K562 (cell line): ENCODE measurements at regions not wholly inside any gene's neighbourhood (a gene's known extent, or its start where the extent isn't known, plus 50 kb on each side); places are given as distances from the start of the nearest gene placed in this dataset.

Experiments used
- ATAC-seq: fragments of 200-7000 bp; cut with Tn5 transposase; 3 replicates; pipeline ENCODE4 v1.9.1; 2020; ENCODE audit warnings: moderate library complexity
- BruUV-seq: library from RNA; stranded (reverse); fragments of 400-500 nt; replicated peaks from 2 replicates; lab custom pipeline; 2021; lab: Mats Ljungman, UMichigan
- CTCF ChIA-PET: fragments of 300-600 bp; formaldehyde crosslinking; extraction: SDS; loops from one replicate; lab custom pipeline; 2021; ENCODE audit warnings: low intra/inter-chr PET ratio; lab: Yijun Ruan, JAX
- POLR2A ChIA-PET: fragments of 300-600, 350-650 bp; sonication (Branson Sonifier 250); formaldehyde crosslinking; extraction: SDS; loops from one replicate; lab custom pipeline; 2021; ENCODE audit warnings: antibody characterized with exemption, inconsistent platforms; lab: Yijun Ruan, JAX
- DNase-seq, 4 experiments: peaks; one replicate each; pipeline versions ENCODE4 v3.0.0 to v3.0.0-alpha.2; 2011 to 2018; ENCODE audit warnings: low spot score in 3 of 4, mixed read lengths in 3 of 4; ENCODE audit errors: extremely low read depth in 1 of 4
- FAIRE-seq: peaks from 2 replicates; lab custom pipeline; 2011; peaks lifted over from hg19 to GRCh38; lab: Jason Lieb, UNC
- H2AFZ ChIP-seq: 2 replicates; pipeline ENCODE4 v1.6.0; 2011; ENCODE audit warnings: low read depth, low read length, control low read depth, inconsistent platforms
- H3K27ac ChIP-seq: fragments of 200-600 bp; 3 replicates; pipeline ENCODE4 v1.8.0; 2011; ENCODE audit warnings: low read depth, mild to moderate bottlenecking, control low read depth, inconsistent platforms, low read length, moderate library complexity, mixed read lengths; ENCODE audit errors: extremely low read depth
- H3K27me3 ChIP-seq, 2 experiments: fragments of 300-600 bp in 1 of 2; 2 replicates in 1 of 2; 3 replicates in 1 of 2; pipeline versions ENCODE4 v1.6.0 to v1.8.0; 2011; ENCODE audit warnings: inconsistent platforms in 2 of 2, low read length in 2 of 2, mild to moderate bottlenecking in 1 of 2, mixed read lengths in 1 of 2, moderate library complexity in 1 of 2; ENCODE audit not compliant: control insufficient read depth in 2 of 2, insufficient read depth in 2 of 2
- H3K36me3 ChIP-seq: fragments of 300-600 bp; 3 replicates; pipeline ENCODE4 v1.8.0; 2011; ENCODE audit warnings: mild to moderate bottlenecking, low read length, inconsistent platforms; ENCODE audit not compliant: control insufficient read depth, insufficient read depth
- H3K4me1 ChIP-seq, 2 experiments: fragments of 200-600 bp in 1 of 2; replicated peaks in 1 of 2; 2 replicates in 1 of 2; 3 replicates in 1 of 2; pipeline versions ENCODE4 v1.5.1 to v1.8.0; 2011; ENCODE audit warnings: inconsistent platforms in 2 of 2, low read length in 2 of 2, mild to moderate bottlenecking in 1 of 2, mixed read lengths in 1 of 2, moderate library complexity in 1 of 2; ENCODE audit not compliant: control insufficient read depth in 2 of 2, insufficient read depth in 2 of 2
- H3K4me2 ChIP-seq: 2 replicates; pipeline ENCODE4 v1.6.1; 2011; ENCODE audit warnings: low read length, control low read depth, inconsistent platforms, mixed read lengths; ENCODE audit not compliant: insufficient read depth
- H3K4me3 ChIP-seq: fragments of 200-600 bp; sonication (generic), shearing (Covaris generic); 2 replicates; pipeline ENCODE4 v1.5.1; 2016; ENCODE audit warnings: control low read depth, inconsistent platforms
- H3K79me2 ChIP-seq: fragments of 200-600 bp; 3 replicates; pipeline ENCODE4 v1.8.0; 2011; ENCODE audit warnings: low read length, inconsistent platforms; ENCODE audit not compliant: control insufficient read depth, insufficient read depth
- H3K9ac ChIP-seq, 2 experiments: 2 replicates each; pipeline versions ENCODE4 v1.6.0 to v1.6.1; 2011; ENCODE audit warnings: low read depth in 2 of 2, low read length in 2 of 2, control low read depth in 1 of 2, inconsistent platforms in 1 of 2, mild to moderate bottlenecking in 1 of 2, mixed read lengths in 1 of 2; ENCODE audit not compliant: insufficient read depth in 1 of 2
- H3K9me1 ChIP-seq: one replicate; pipeline ENCODE4 v1.6.0; 2011; ENCODE audit warnings: inconsistent platforms, mild to moderate bottlenecking, low read length, moderate library complexity; ENCODE audit not compliant: control insufficient read depth, insufficient read depth
- H3K9me3 ChIP-seq: replicated peaks from 2 replicates; pipeline ENCODE4 v1.5.1; 2011; ENCODE audit warnings: low read depth, low read length, inconsistent platforms; ENCODE audit not compliant: control insufficient read depth, insufficient read depth
- H4K20me1 ChIP-seq: replicated peaks from 2 replicates; pipeline ENCODE4 v1.6.1; 2011; ENCODE audit warnings: low read length, inconsistent platforms, mixed read lengths; ENCODE audit not compliant: control insufficient read depth, insufficient read depth
- KDM2B ChIP-seq: fragments of 250-450 bp; sonication (Bioruptor Pico); IDR thresholded peaks from 2 replicates; pipeline ENCODE4 v1.8.0; 2021; ENCODE audit warnings: mild to moderate bottlenecking, moderate library complexity
- MECOM ChIP-seq: fragments of 250-450 bp; sonication (Bioruptor Pico); IDR thresholded peaks from 2 replicates; pipeline ENCODE4 v1.8.0; 2022; ENCODE audit warnings: inconsistent platforms
- MTA1 ChIP-seq: fragments of 450-650 bp; IDR thresholded peaks from 2 replicates; pipeline ENCODE4 v1.6.1; 2017; ENCODE audit warnings: borderline replicate concordance
- POLR2AphosphoS2 ChIP-seq: IDR thresholded peaks from 2 replicates; pipeline ENCODE4 v1.6.1; 2012; ENCODE audit warnings: low read length, improper control_type of control experiment
- WGBS: fragments of 100-300 bp; shearing (Covaris generic); methylation state at CpG from one replicate; pipeline ENCODE4 v1.1.6; 2016; ENCODE audit warnings: low coverage, mixed read lengths; ENCODE audit not compliant: insufficient coverage; ENCODE audit errors: missing lambda C conversion rate; 5-methylcytosine and 5-hydroxymethylcytosine counted together
- in situ Hi-C: fragments of 300-500 bp; cut with MboI; formaldehyde crosslinking; loops from 4 replicates; pipeline ENCODE4 v1.15.0; 2018; ENCODE audit warnings: inconsistent platforms, mixed read lengths
- intact Hi-C: fragments of 100-400 bp; cut with micrococcal nuclease; formaldehyde crosslinking; loops from 2 replicates; pipeline ENCODE4 v1.14.2; 2022
- TF ChIP-seq, protein P1 (sequence below), 3 experiments: fragments of 200-800 bp in 1 of 3; fragments of 250-450 bp in 1 of 3; fragments of 450-650 bp in 1 of 3; sonication (Bioruptor Pico) in 1 of 3; sonication (Bioruptor generic) in 1 of 3; formaldehyde crosslinking in 1 of 3; IDR thresholded peaks; 2 replicates each; pipeline versions ENCODE4 v1.6.1 to v1.8.0; 2016 to 2022; ENCODE audit warnings: mild to moderate bottlenecking in 2 of 3, missing genetic modification characterization in 2 of 3, missing compliant biosample characterization in 1 of 3, moderate library complexity in 1 of 3

DNA sequence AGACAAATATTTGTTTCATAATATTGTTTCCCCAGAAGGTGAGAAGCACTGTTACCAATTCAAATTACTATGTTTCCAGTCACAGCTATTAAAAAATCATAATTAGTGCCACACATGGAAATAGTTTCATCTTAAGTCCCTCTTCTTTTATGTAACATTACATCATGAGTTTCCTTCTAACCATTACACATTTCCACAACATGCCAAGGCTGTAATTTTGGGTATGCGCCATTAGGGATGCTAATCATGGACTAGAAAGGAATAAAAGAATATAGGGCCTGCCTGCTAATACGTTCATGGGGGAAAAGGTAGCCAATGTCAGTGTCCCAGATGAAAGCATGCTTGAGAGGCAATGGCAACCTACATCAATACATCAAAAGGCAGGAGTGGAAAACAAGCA is 142.5 kb upstream of the LPAR1 start:
- no TSS peak for BruUV-seq
- Histone ChIP-seq H3K4me2 (no peak overlapping the region), H3K36me3 (no peaks in the 10 kb centered on the region), H3K27ac (no peak overlapping the region), H3K79me2 (no peaks in the 10 kb centered on the region), H4K20me1 (no peaks in the 10 kb centered on the region), H3K27me3 (no peaks in the 10 kb centered on the region), H3K4me3 (no peak overlapping the region), H3K9me3 (no peaks in the 10 kb centered on the region; the same call in 1 of the 2 replicates), H3K9me1 (no peaks in the 10 kb centered on the region), H3K9ac (no peak overlapping the region), H3K4me1 (no peaks in the 10 kb centered on the region), H2AFZ (no peak overlapping the region)
- no peak for ATAC-seq
- WGBS, result 0% methylated on average over 2 of the region's 2 CpGs
- no peak for DNase-seq
- in situ Hi-C loops (no loop called here), intact Hi-C loops (no loop called here)
- CTCF ChIA-PET, result no interaction called here
- FAIRE-seq, result no peak
- POLR2A ChIA-PET, result no interaction called here
- TF ChIP-seq POLR2AphosphoS2 (no peak), MTA1 (no peak), MECOM (CRISPR knock-in tag) (no peak), KDM2B (CRISPR knock-in tag) (no peak)
- TF ChIP-seq, protein P1, sequence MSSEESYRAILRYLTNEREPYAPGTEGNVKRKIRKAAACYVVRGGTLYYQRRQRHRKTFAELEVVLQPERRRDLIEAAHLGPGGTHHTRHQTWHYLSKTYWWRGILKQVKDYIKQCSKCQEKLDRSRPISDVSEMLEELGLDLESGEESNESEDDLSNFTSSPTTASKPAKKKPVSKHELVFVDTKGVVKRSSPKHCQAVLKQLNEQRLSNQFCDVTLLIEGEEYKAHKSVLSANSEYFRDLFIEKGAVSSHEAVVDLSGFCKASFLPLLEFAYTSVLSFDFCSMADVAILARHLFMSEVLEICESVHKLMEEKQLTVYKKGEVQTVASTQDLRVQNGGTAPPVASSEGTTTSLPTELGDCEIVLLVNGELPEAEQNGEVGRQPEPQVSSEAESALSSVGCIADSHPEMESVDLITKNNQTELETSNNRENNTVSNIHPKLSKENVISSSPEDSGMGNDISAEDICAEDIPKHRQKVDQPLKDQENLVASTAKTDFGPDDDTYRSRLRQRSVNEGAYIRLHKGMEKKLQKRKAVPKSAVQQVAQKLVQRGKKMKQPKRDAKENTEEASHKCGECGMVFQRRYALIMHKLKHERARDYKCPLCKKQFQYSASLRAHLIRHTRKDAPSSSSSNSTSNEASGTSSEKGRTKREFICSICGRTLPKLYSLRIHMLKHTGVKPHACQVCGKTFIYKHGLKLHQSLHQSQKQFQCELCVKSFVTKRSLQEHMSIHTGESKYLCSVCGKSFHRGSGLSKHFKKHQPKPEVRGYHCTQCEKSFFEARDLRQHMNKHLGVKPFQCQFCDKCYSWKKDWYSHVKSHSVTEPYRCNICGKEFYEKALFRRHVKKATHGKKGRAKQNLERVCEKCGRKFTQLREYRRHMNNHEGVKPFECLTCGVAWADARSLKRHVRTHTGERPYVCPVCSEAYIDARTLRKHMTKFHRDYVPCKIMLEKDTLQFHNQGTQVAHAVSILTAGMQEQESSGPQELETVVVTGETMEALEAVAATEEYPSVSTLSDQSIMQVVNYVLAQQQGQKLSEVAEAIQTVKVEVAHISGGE (CRISPR knock-in tag; IDR thresholded peaks at IDR 0.05), result no peak
